GM10248 (cell line): ENCODE measurements at regions not wholly inside any gene's neighbourhood (a gene's known extent, or its start where the extent isn't known, plus 50 kb on each side); places are given as distances from the start of the nearest gene placed in this dataset.
"Not testable (repeated sequence)": the region's sequence is repeated elsewhere in the genome, so short reads cannot be mapped to it uniquely, and the experiment has no call there.

Experiments
- CTCF ChIA-PET: fragments of 300-600 bp; sonication (Branson Sonifier 250); formaldehyde crosslinking; extraction: SDS; loops from one replicate; lab custom pipeline; 2021; ENCODE audit warnings: antibody characterized with exemption; lab: Yijun Ruan, JAX
- POLR2A ChIA-PET: fragments of 350-650 bp; sonication (Branson Sonifier 250); formaldehyde crosslinking; extraction: SDS; loops from one replicate; lab custom pipeline; 2020; ENCODE audit warnings: antibody characterized with exemption; lab: Yijun Ruan, JAX
- DNase-seq: peaks from one replicate; pipeline ENCODE4 v3.0.0; 2012; ENCODE audit errors: extremely low spot score
- TF ChIP-seq, protein P1 (sequence below): IDR thresholded peaks from 2 replicates; pipeline ENCODE4 v1.5.1; 2012; ENCODE audit warnings: mild to moderate bottlenecking, low read depth; ENCODE audit errors: extremely low read depth, missing control alignments, control extremely low read depth

DNA sequence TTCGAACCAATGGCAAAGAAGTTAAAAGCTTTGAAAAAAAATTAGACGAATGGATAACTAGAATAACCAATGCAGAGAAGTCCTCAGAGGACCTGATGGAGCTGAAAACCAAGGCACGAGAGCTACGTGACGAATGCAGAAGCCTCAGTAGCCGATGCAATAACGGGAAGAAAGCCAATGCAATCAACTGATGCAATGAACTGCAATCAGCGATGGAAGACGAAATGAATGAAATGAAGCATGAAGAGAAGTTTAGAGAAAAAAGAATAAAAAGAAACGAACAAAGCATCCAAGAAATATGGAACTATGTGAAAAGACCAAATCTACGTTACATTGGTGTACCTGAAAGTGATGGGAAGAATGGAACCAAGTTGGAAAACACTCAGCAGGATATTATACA, 52.6 kb upstream of the MRPS30 start:
- DNase-seq, POLR2A ChIA-PET: not testable (repeated sequence)
- CTCF ChIA-PET = interaction anchor here (1.1 to 1.4 kb wide), 2 partner anchors 8 to 18 kb away, joined by 3 read pairs; no protein-coding TSS in a partner anchor

DNA sequence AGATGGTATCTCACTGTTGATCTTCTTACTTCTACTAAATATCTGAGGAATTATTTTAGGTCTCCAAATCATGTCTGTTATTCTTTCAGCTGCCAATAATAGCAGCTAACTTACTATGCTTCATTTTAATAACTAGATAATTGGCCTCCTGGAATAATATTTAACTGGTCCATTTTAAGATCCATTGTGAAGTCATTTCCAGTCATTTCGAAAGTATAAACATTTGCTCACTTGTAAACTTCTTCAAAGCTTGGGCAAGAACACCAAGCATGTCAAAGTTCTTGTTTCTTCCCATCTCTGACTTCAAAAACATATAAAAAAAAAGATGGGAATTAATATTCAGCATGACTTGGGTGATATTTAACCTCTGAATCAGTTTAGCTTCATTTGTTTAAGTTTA, 61.4 kb upstream of the MRPS30 start:
- DNase-seq = no peak
- POLR2A ChIA-PET = no interaction called here
- CTCF ChIA-PET = interaction anchor here (1.3 kb wide), 1 partner anchor 9 kb away, joined by 3 read pairs; no protein-coding TSS in a partner anchor
- TF ChIP-seq, protein P1, sequence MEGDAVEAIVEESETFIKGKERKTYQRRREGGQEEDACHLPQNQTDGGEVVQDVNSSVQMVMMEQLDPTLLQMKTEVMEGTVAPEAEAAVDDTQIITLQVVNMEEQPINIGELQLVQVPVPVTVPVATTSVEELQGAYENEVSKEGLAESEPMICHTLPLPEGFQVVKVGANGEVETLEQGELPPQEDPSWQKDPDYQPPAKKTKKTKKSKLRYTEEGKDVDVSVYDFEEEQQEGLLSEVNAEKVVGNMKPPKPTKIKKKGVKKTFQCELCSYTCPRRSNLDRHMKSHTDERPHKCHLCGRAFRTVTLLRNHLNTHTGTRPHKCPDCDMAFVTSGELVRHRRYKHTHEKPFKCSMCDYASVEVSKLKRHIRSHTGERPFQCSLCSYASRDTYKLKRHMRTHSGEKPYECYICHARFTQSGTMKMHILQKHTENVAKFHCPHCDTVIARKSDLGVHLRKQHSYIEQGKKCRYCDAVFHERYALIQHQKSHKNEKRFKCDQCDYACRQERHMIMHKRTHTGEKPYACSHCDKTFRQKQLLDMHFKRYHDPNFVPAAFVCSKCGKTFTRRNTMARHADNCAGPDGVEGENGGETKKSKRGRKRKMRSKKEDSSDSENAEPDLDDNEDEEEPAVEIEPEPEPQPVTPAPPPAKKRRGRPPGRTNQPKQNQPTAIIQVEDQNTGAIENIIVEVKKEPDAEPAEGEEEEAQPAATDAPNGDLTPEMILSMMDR = no peak

DNA sequence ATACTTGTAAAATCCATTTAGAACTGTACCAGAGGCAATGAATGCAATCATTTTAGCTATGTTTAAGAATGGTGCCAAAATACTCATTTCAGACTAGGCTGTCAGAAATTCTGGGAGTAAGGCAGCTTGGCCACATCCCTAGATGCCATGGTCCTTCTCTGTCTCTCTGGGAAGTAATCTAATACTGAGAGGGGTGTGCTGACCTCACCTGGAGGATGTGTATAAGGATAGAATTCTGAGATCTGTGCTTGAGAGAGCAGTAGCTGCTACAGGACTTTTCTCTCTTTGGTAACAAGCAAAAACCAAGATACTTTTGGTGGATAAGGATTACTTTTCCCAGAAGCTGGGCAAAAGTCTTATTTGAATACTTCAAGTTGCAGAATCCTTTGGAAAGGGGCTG, 68.1 kb upstream of the MRPS30 start:
- ChIA-PET CTCF (no interaction called here), POLR2A (no interaction called here)
- no peak for DNase-seq

DNA sequence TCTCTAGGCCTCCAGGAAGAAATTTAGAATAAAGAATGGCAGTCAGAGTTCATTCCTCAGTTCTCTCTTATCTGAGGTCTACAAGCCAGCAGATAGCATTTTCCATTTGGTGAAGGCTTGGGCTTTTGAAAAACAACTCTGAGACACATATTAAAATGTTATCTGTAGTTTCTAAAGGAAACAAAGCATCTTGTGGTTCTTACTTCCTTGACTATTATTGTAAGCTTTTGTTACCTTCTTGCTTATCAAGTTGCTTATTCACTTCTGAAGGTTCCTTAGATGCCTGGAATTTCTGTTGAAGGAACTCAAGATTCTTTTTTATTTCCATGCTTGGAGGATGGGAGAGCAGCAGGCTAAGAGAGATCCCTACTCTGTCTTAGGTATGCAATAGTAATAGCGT, 79.2 kb upstream of the MRPS30 start:
- TF ChIP-seq, protein P1 = no peak
- POLR2A ChIA-PET = no interaction called here
- no peak for DNase-seq
- CTCF ChIA-PET = interaction anchor here (1.0 to 1.6 kb wide), 3 partner anchors 9 to 18 kb away, joined by 3 to 4 read pairs (median 3); no protein-coding TSS in a partner anchor

More for the DNA sequence above, 68.1 kb upstream of the MRPS30 start:
- TF ChIP-seq, protein P1 = no peak

DNA sequence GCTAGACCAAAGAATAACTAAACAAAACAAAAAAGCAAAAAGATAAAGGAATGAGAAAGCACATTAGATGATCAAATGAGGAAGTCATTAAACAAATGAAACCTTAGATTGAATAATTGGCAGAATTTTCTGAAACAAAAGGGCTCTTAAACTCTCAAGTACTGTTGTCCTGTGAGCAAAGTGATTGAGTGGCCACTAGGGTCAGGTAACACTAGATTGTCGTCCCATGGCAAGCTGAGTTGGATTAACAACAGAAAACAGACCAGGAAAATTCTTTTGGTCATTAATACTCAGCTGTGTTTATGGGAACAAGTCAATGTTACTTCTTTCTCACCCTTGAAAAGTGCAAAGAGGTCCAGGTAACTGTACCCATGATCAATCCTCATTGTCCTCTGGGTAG, 81.6 kb upstream of the MRPS30 start:
- ChIA-PET CTCF (interaction anchor here (0.8 kb wide), 1 partner anchor 10 kb away, joined by 4 read pairs; no protein-coding TSS in a partner anchor), POLR2A (no interaction called here)
- TF ChIP-seq, protein P1 = no peak
- no peak for DNase-seq

DNA sequence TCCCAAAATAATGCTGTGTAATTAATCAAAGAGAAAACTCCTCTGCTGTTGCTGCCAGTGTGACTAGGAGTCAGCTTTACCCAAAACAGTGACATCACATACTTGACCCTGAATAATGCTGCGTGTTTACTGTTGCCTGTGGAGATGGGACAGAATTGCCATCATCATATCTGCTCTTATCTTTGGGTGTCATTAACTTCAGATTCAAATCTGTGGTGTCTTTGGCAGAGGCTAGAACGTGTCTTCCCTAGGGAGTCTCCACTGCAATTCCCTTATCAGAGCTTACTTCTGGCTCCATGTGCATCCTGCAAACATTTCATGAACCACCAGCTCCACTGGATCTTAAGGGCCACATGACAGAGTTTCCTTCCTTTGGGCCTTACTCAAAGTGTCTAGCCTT, 88.9 kb upstream of the MRPS30 start:
- no peak for DNase-seq
- TF ChIP-seq, protein P1 = no peak
- ChIA-PET CTCF (interaction anchor here (1.6 kb wide), 1 partner anchor 9 kb away, joined by 3 read pairs; no protein-coding TSS in a partner anchor), POLR2A (no interaction called here)

DNA sequence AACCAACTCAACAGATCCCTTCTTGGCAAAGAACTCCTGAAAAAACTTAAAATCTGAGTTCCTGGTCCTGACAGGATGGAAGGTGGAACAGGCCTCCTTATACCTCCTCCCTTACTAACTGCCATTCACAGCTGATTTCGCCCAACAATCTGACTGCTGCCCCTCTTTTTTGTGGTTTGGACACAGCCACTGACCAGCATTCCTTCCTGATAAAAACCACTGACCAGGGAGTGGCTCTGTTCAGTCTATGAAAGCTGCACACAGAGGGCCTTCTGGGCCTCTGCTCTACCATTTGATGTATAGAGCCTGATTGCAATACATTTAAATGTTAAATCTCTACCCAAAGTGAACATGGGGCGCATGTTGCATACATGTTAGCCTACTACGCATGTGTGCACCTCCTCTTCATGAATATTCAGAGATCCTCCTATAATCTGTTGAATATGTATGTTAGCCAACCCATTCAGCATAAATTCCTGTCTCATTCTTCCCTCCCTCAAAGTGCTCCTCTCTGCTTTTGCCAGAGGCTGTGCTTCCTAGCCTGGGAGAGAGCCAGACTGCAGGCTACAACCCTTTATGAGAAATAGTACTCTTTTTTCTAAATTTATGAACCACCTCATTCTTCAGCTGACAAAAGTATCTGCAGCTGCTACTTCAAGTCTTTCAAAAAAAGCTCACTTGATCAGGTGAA, 93.7 kb upstream of the MRPS30 start:
- POLR2A ChIA-PET = no interaction called here
- DNase-seq = no peak
- CTCF ChIA-PET = interaction anchor here (1.0 to 1.3 kb wide), 4 partner anchors 14 to 362 kb away, joined by 3 to 4 read pairs (median 3); no protein-coding TSS in a partner anchor
- TF ChIP-seq, protein P1 = no peak
